Uterus (tissue), 3 donors: ENCODE measurements at regions not wholly inside any gene's neighbourhood (a gene's known extent, or its start where the extent isn't known, plus 50 kb on each side); places are given as distances from the start of the nearest gene placed in this dataset.

ENCODE experiments used
- DNase-seq, 2 donors: peaks; one replicate each; pipeline ENCODE4 v3.0.0-alpha.2; 2019 to 2020
- H3K27ac ChIP-seq, 2 donors: fragments of 200-600 bp; sonication (generic); 1 replicate in 1 of 2; 2 replicates in 1 of 2; pipeline ENCODE4 v1.5.1; 2016 to 2018
- H3K27me3 ChIP-seq, 2 donors: fragments of 200-600 bp; sonication (generic); one replicate each; pipeline ENCODE4 v1.5.1; 2018 to 2019; ENCODE audit warnings: control low read depth in 1 of 2
- H3K36me3 ChIP-seq, 2 donors: fragments of 200-600 bp; sonication (generic); one replicate each; pipeline ENCODE4 v1.5.1; 2019; ENCODE audit warnings: control low read depth in 1 of 2
- H3K4me1 ChIP-seq, 2 donors: fragments of 200-600 bp; sonication (generic); one replicate each; pipeline ENCODE4 v1.5.1; 2018 to 2019; ENCODE audit warnings: control low read depth in 1 of 2
- H3K4me3 ChIP-seq, 2 donors: fragments of 200-600 bp; sonication (generic); 1 replicate in 1 of 2; 2 replicates in 1 of 2; pipeline ENCODE4 v1.5.1; 2018 to 2019; ENCODE audit warnings: mild to moderate bottlenecking in 1 of 2
- H3K9me3 ChIP-seq, 2 donors: fragments of 200-600 bp; sonication (generic); one replicate each; pipeline ENCODE4 v1.5.1; 2019; ENCODE audit warnings: control low read depth in 1 of 2
- POLR2A ChIP-seq, 2 donors: fragments of 450-650 bp; IDR thresholded peaks; one replicate each; pipeline ENCODE4 v1.6.1; 2016; ENCODE audit warnings: antibody characterized with exemption in 2 of 2, mild to moderate bottlenecking in 1 of 2, moderate library complexity in 1 of 2
- intact Hi-C: fragments of 100-400 bp; cut with DNase I; formaldehyde crosslinking; loops from one replicate; pipeline ENCODE4 v1.15.1; 2023; ENCODE audit warnings: low total_unique reads
- TF ChIP-seq, protein P1 (sequence below), 4 experiments: fragments of 200-600 bp in 2 of 4; fragments of 450-650 bp in 2 of 4; sonication (generic) in 2 of 4; IDR thresholded peaks; one replicate each; pipeline ENCODE4 v1.5.1; 2016 to 2019; ENCODE audit warnings: antibody characterized with exemption in 4 of 4, mild to moderate bottlenecking in 2 of 4, moderate library complexity in 1 of 4
- donor health status: DM: yes; HTN: yes; CAD: no.

DNA sequence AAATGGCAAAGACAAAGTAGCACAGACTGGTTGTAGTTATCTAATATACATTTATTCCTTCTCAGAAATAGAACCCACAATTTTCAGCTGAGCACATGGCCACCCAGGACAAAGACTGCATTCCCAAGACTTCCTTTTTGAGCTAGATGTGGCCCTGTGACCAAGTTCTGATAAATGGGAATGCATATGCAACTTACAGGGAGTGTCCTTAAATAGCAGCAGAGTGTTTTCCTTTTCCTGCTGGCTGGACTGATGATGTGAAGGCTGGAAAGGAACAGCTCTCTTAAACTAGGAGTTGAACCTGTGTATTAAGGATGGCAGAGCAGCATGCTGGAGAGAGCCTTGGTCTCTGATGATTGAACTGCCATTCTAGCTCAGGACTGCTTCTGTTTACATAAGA, 74.7 kb upstream of the TNPO1 start:
- Histone ChIP-seq H3K4me1 (no peaks in the 10 kb centered on the region), H3K4me3 (no peak overlapping the region), H3K36me3 (no peaks in the 10 kb centered on the region), H3K9me3 (no peaks in the 10 kb centered on the region), H3K27ac (no peak overlapping the region), H3K27me3 (no peaks in the 10 kb centered on the region)
- no peak for TF ChIP-seq POLR2A (IDR thresholded peaks at IDR 0.05)
- TF ChIP-seq, protein P1, sequence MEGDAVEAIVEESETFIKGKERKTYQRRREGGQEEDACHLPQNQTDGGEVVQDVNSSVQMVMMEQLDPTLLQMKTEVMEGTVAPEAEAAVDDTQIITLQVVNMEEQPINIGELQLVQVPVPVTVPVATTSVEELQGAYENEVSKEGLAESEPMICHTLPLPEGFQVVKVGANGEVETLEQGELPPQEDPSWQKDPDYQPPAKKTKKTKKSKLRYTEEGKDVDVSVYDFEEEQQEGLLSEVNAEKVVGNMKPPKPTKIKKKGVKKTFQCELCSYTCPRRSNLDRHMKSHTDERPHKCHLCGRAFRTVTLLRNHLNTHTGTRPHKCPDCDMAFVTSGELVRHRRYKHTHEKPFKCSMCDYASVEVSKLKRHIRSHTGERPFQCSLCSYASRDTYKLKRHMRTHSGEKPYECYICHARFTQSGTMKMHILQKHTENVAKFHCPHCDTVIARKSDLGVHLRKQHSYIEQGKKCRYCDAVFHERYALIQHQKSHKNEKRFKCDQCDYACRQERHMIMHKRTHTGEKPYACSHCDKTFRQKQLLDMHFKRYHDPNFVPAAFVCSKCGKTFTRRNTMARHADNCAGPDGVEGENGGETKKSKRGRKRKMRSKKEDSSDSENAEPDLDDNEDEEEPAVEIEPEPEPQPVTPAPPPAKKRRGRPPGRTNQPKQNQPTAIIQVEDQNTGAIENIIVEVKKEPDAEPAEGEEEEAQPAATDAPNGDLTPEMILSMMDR (IDR thresholded peaks at IDR 0.05): no peak
- no peak for DNase-seq
- intact Hi-C loops: no loop called here

DNA sequence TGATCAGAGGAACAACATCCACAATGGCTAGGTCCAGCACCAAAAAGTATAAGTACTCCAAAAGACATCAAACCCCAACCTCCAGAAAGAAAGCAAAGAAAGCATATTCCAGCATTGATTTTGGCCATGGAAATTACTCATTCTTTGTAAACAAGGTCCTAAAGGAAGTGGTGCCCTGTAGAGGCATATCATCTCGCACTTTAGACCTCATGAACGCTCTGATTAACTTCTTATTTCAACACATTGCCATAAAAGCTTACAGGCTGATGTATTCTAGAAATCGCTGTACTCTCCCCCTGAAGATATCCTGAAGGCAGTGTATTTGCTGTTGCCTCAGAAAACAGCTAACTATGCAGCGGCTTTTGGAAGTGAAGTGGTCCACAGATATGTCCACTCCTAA, 82.7 kb upstream of the TNPO1 start:
- Histone ChIP-seq H3K36me3 (no peaks in the 10 kb centered on the region), H3K9me3 (no peaks in the 10 kb centered on the region), H3K4me1 (no peaks in the 10 kb centered on the region), H3K27me3 (no peaks in the 10 kb centered on the region), H3K4me3 (no peak overlapping the region), H3K27ac (no peak overlapping the region)
- intact Hi-C loops: no loop called here
- TF ChIP-seq, protein P1 (IDR thresholded peaks at IDR 0.05): no peak
- no peak for TF ChIP-seq POLR2A (IDR thresholded peaks at IDR 0.05)
- DNase-seq: no peak

DNA sequence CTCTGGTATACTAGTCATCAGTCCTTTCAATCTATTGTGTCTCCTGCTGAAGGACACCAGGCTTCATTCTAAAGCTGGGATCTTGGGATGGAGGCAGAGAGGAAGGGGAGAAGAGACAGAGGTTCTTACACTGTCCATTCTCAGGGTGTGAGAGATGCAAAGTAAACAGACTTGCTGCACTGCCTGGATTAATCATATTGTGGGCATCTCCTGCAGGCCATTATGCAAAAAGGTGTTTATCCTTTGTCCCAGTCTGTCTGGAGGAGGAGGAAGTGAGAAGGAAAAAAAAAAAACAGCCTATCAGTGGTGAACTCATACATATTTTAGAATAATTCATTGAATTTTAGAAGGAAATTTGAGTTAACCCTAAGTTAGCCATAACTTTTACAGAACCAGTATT, 92.9 kb upstream of the TNPO1 start:
- H3K27ac ChIP-seq: no peak overlapping the region
- H3K4me1 ChIP-seq: no peaks in the 10 kb centered on the region
- no peaks in the 10 kb centered on the region for H3K36me3 ChIP-seq
- DNase-seq: no peak
- H3K27me3 ChIP-seq: no peaks in the 10 kb centered on the region
- H3K4me3 ChIP-seq: no peak overlapping the region
- TF ChIP-seq POLR2A (IDR thresholded peaks at IDR 0.05): no peak
- TF ChIP-seq, protein P1 (IDR thresholded peaks at IDR 0.05): no peak
- no peaks in the 10 kb centered on the region for H3K9me3 ChIP-seq
- intact Hi-C loops: no loop called here

DNA sequence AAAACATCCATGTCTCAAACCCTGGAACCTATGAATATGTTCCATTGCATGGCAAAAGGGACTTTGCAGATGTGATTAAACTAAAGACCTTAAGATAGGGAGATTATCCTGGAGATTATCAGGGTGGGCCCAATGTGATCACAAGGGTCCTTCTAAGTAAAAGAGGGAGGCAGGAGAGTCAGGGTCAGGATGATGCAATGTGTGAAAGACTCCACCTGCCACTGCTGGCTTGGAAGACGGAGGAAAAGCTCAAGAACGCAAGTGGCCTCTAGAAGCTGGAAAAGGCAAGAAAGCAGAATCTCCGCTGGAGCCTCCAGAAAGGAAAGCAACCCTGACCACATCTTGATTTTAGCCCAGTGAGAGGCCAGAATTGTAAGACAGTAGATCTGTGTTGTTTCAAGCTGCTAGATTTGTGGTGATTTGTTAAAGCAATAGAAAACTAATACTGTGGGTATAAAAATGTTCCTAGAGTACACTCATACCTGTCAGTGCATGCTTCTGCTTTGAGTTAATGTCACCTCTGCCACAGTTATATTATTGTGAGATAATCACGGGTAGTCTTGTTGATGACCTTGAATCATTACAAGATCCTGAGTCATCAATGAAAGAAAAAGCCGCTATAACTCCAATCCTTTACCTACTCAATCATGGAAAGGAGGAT, 93.5 kb upstream of the TNPO1 start:
- Histone ChIP-seq H3K4me1 (no peaks in the 10 kb centered on the region), H3K27ac (no peak overlapping the region), H3K36me3 (no peaks in the 10 kb centered on the region), H3K27me3 (no peaks in the 10 kb centered on the region), H3K9me3 (no peaks in the 10 kb centered on the region), H3K4me3 (no peak overlapping the region)
- DNase-seq: no peak
- intact Hi-C loops: no loop called here
- TF ChIP-seq, protein P1 (IDR thresholded peaks at IDR 0.05): no peak
- TF ChIP-seq POLR2A (IDR thresholded peaks at IDR 0.05): no peak

DNA sequence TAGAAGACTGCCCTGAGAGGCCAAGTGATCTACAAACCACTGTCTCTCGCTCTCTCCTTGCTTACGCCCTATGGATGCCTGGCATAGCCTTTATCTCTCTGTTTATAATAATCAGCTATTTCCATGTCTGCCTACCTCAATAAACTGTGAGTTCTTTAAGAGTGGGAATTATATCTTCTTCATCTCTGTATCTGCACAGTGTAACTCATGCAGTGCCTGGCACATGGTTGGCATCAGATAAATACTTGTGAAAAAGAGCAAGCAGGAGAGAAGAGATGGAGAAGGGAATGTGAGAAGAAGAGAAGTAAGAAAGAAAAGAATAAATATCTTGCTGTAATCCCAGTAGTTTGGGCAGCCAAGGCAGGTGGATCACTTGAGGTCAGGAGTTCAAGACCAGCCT, 94.6 kb upstream of the TNPO1 start:
- no peak for DNase-seq
- intact Hi-C loops: no loop called here
- Histone ChIP-seq H3K9me3 (no peaks in the 10 kb centered on the region), H3K4me1 (no peaks in the 10 kb centered on the region), H3K27ac (no peak overlapping the region), H3K27me3 (no peaks in the 10 kb centered on the region), H3K36me3 (no peaks in the 10 kb centered on the region), H3K4me3 (no peak overlapping the region)
- TF ChIP-seq POLR2A (IDR thresholded peaks at IDR 0.05): no peak
- TF ChIP-seq, protein P1 (IDR thresholded peaks at IDR 0.05): no peak
